Activated CD4-positive, alpha-beta T cell treated with anti-CD3 and anti-CD28 coated beads, Interleukin-2, amount 50 U/mL, for 24 hours (primary cell): ENCODE measurements at regions not wholly inside any gene's neighbourhood (a gene's known extent, or its start where the extent isn't known, plus 50 kb on each side); places are given as distances from the start of the nearest gene placed in this dataset.
A peak's percentile ranks its signal among the peaks of the same experiment; 100 is the strongest.
"Not testable (repeated sequence)": the region's sequence is repeated elsewhere in the genome, so short reads cannot be mapped to it uniquely, and the experiment has no call there.

Source experiments
- DNase-seq, 2 donors: peaks; one replicate each; pipeline ENCODE4 v3.0.0-alpha.2; 2020; ENCODE audit warnings: low read depth in 1 of 2, low spot score in 1 of 2

DNA sequence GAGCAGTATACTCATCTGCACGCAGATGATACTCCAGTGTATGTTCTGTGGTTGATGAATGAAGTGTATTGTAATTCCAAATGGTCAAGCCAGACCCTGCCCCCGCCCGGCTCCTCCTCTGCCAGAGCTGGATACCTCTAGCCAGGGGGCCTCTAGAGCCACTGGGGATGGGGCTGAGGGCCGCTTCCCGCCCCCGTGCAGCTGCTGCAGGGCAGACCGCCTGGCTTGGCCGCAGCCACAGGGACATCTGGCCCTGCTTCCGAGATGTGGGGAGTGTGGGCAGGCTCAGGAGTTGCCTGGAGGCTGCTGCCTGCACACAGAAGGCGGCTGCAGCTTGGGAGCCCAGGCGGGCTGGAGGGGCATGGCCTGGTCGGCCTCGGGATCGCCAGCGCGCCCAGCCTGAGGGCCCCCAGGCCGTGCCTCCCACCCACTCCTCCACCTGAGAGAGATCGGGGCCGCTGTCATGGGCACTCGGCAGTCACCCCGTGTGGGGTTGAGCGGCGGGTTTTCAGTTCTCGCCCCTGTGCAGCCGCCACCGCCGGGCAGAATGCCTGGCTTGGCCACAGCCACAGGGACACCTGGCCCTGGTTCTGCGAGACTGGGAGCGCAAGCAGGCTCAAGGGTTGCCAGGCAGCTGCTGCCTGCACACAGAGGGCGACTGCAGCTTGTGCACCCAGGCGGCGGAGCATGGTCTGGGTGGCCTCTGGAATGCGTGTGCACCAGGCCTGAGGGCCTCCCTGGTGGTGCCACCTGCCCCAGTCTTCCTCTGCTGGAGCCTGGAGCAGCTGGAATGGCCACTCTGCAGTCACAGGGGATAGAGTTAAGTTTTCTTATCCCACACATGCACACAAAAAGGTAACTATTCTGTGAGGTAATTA is 1643.7 kb downstream of the SPATA31A7 start:
- DNase-seq: not testable (repeated sequence)

DNA sequence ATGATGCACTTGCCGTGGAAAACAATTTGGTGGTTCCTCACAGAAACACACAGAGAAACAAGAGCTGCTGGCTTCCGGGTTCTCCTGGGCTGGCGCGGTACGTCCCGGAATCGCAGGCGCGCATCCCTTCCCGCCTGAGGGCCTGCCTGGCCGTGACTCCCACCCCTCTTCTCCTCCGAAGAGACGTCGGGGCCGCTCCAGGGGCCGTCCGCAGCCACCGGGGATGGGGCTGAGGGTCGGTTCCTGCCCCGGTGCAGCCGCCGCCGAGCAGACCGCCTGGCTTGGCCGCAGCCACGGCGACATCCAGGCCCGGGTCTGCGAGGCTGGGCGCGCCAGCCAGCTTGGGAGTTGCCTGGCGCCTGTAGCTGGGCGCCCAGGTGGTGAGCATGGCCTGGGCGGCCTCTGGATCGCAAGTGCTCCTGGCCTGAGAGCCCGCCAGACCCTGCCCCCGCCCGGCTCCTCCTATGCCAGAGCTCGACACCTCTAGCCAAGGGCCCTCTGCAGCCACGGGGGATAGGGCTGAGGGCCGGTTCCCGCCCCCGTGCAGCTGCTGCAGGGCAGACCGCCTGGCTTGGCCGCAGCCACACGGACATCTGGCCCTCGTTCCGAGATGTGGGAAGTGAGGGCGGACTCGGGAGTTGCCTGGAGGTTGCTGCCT is 1647.5 kb downstream of the SPATA31A7 start:
- DNase-seq: not testable (repeated sequence)

DNA sequence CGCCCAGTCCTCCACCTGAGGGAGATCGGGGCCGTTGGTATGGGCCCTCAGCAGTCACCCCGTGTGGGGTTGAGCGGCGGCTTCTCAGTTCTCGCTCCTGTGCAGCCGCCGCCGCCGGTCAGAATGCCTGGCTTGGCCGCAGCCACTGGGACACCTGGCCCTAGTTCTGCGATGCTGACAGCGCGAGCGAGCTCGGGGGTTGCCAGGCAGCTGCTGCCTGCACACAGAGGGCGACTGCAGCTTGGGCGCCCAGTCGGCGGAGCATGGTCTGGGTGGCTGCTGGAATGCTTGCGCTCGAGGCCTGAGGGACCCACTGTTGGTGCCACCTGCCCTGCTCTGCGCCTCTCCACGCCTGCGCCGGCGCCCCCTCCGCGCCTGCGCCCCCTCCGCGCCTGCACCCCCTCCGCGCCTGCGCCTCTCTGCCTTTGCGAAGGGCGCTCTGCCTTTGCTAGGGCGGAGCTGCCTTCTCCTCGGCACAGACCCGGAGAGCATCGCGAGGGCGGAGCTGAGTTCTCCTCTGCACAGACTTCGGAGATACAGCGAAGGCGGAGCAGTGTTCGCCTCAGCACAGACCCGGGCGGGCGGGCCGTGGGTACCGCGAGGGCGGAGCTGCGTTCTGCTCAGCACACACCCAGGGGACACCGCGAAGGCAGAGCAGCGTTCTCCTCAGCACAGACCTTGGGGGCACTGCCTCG is 1648.3 kb downstream of the SPATA31A7 start:
- DNase-seq: peak; percentile 77 to 90

DNA sequence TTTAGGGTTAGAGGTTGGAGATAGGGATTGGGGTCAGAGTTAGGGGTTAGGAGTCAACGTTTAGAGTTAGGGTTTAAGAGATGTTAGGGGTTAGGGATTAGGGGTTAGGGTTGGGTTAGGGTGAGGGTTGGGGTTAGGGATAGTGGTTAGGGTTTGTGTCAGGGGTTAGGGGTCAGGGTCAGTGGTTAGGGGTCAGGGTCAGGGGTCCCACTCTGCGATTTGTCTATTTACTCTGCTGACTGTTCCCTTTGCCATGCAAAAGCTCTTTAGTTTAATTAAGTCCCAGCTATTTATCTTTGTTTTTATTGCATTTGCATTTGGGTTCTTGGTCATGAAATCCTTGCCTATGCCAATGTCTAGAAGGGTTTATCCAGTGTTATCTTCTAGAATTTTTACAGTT is 1649.3 kb downstream of the SPATA31A7 start:
- DNase-seq: not testable (repeated sequence)

DNA sequence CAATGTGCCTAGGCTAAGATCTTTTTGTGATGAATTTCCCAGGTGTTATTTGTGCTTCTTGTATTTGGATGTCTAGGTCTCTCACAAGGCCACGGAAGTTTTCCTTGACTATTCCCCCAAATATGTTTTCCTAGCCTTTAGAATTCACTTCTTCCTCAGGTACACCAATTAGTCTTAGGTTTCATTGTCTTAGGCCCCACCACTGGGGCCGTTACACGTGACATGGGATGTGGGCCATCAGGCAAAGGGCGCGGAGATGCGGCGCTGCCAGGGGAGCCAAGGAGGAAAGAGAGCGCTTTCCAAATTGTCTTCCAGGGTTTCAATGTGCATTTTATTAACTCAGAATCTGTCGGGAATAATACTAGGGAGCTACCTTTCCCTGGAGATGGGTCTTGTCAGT is 1653.3 kb downstream of the SPATA31A7 start:
- DNase-seq: not testable (repeated sequence)

DNA sequence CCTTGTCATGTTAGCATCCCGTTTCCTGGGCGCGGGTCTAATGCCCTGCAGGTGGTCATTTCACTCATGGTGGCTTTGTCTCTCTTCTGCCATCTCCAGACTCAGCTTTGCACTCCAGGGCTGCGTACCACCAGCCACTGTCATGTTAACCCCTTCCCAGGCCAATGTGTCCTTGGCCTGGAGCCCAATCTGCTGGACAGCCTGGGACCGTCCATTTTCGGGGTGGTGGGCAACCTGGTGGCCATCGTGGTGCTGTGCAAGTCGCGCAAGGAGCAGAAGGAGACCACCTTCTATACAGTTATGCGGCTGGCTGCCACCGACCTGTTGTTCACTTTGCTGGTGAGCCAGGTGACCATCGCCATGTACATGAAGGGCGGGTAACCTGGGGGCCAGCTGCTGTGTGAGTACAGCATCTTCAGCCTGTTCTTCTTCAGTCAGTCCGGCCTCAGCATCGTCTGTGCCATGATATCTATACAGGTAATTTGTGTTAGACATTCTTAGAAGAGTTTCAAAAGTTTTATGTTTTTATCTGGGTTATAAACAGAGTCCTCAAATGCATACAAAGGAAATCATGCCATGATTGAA is 1654.0 kb downstream of the SPATA31A7 start:
- DNase-seq: not testable (repeated sequence)

DNA sequence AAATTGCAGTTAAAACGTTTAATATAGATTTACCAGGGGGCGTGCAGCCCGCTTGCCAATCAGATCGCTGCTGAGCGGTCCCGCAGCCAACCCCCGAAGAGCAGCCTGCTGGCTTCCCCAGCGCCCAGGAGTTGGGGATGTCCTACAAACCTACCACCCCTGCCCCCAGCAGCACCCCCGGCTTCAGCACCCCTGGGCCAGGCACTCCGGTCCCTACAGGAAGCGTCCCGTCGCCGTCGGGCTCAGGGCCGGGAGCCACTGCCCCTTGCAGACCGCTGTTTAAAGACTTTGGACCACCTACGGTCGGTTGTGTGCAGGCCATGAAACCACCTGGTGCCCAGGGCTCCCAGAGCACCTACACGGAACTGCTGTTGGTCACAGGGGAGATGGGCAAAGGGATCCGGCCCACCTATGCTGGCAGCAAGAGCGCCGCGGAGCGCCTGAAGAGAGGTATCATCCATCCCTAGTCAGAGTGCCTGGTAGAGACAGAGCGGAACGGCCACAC is 1654.9 kb downstream of the SPATA31A7 start:
- not testable (repeated sequence) for DNase-seq

DNA sequence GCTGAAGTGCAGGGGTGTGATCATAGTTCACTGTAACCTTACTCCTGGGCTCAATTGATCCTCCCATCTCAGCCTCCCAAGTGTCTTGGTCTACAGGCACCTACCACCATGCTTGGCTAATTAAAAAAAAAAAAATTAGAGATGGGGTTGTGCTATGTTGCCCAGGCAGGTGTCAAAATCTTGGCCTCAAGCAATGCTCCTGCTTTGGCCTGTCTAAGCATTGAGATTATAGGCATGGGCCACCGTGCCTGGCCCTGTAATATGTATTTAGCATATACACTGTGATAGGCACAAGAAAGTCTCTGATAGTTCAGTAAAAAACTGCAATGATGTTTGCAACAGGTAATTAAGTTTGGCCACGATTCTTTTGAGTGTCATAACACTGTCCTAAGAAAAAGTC is 1658.4 kb downstream of the SPATA31A7 start:
- not testable (repeated sequence) for DNase-seq

DNA sequence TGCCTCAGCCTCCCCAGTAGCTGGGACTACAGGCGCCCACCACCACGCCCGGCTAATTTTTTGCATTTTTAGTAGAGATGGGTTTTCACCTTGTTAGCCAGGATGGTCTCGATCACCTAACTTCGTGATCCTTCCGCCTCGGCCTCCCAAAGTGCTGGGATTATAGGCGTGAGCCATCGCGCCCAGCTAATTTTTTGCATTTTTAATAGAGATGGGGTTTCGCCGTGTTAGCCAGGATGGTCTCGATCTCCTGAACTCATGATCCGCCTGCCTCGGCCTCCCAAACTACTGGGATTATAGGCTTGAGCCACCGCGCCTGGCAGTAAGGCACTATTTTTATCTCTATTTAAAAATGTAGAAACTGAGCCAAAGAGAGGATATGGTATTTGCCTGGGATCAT is 1660.2 kb downstream of the SPATA31A7 start:
- DNase-seq: not testable (repeated sequence)

DNA sequence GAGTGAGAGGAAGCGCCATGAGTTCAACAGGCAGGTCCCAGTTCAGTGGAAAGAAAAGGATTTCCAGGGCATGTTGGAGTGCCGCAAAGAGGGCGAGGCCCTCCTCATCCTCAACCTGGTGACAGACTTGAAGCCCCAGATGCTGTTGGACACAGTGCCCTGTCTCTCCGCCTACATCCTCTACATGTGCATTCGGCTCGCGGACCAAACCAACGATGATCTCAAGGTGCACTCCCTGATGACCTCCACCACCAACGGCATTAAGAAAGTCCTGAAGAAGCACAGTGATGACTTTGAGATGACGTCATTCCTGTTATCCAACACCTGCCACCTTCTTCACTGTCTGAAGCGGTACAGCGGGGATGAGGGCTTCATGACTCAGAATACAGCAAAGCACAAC is 1667.4 kb downstream of the SPATA31A7 start:
- DNase-seq: not testable (repeated sequence)

DNA sequence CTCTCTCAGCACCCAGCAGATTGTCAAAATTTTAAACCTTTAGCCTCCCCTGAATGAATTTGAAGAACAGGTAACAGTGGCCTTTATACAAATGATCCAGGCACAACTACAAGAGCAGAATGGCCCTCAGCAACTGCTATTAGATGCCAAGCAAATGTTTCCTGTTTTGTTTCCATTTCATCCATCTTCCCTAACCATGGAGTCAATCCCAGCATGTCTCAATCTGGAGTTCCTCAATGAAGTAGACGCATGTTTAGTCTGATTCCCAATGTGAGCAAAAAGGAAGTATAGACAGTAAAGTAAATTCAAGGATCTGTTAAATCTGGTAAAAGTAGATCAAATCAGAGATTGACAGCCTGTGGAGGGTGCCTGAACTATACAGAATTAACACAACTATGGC is 1668.4 kb downstream of the SPATA31A7 start:
- DNase-seq: not testable (repeated sequence)

DNA sequence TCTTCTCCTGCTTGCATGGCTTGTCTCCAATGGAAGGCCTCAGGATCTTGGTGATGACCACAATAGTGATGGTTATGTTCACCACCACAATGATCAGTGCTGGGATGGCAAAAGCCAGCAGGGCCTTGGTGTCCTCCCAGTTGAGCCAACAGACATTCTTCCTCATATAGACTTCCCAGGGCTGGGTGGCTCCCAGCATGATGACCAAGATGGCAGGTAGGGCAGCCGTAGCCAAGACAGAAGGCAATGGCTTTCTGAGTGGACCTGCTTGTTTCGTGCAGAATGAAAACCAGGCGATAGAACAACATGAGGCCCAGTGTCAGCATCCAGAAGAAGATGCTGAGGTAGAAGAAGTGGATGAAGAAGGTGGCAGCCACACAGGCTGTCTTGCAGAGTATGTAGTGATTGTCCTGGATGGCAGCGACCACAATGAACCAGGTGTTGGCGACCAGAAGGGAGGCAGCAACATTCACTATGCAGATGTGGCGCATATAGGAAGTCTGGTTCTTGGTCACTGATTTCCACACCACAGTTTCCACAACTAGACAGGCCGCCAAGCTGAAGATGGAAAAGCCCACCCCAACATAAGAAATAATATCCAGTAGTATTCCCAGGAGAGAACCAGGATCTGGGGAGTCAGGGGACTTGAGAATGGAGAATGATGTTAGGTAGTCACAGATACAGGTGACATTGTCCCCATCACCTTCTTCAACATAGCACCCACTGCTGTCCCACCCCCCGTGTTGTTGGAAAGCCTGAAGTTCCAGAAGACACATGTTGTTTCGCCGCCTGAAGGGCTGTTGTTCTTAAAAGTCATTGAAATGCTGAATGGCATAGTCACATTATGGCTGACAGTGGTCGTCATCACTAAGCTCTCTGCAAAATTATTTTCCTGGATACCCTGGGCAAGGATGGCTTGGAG is 1671.4 kb downstream of the SPATA31A7 start:
- not testable (repeated sequence) for DNase-seq

DNA sequence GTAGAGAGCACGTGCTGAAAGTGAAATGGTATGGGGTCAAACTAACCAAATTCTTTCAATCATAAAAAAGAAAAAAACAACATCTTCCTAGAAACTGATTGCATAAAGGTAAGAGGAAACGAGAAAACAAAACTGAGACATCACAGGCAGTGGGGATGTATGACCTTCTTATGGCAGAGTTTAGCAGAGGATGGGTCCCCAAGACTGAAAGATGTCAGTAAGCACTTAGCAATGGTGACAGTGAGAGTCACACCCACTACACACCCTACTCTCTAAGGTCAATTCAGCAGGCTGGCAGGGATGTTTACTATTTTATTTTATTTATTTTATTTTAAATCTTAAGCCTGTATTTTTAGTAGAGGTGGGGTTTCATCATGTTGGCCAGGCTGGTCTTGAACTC is 1672.3 kb downstream of the SPATA31A7 start:
- not testable (repeated sequence) for DNase-seq

DNA sequence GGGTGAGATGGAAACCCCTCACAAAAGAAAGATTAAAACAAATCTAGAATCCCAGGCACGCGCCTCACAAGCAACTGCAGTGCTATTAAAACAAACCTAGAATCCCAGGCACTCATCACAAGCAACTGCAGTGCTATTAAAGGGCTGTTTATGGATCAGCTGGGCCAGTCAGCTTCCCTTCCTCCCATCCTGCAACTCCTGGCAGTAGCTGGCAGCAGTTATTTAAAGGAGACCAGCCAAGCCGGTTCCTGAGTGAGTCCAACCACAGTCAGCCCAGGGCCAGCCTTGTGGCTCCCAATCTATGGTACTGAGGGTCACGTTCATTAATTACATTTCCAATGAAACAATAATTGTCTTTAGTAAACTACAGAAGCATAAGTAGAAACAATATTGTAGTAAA is 1673.5 kb downstream of the SPATA31A7 start:
- not testable (repeated sequence) for DNase-seq

DNA sequence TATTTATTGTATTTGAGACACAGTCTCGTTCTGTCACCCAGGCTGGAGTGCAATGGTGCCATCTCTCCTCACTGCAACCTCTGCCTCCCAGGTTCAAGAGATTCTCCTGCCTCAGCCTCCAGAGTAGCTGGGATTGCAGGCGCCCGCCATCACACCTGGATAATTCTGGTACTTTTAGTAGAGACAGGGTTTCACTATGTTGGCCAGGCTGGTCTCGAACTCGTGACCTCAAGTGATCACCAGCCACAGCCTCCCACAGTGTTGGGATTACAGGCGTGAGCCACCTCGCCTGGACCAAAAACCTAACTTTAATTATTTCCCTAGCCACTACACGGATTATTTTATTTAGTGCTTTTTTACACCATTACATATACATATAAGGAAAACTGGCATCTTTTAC is 1674.0 kb downstream of the SPATA31A7 start:
- DNase-seq: not testable (repeated sequence)

DNA sequence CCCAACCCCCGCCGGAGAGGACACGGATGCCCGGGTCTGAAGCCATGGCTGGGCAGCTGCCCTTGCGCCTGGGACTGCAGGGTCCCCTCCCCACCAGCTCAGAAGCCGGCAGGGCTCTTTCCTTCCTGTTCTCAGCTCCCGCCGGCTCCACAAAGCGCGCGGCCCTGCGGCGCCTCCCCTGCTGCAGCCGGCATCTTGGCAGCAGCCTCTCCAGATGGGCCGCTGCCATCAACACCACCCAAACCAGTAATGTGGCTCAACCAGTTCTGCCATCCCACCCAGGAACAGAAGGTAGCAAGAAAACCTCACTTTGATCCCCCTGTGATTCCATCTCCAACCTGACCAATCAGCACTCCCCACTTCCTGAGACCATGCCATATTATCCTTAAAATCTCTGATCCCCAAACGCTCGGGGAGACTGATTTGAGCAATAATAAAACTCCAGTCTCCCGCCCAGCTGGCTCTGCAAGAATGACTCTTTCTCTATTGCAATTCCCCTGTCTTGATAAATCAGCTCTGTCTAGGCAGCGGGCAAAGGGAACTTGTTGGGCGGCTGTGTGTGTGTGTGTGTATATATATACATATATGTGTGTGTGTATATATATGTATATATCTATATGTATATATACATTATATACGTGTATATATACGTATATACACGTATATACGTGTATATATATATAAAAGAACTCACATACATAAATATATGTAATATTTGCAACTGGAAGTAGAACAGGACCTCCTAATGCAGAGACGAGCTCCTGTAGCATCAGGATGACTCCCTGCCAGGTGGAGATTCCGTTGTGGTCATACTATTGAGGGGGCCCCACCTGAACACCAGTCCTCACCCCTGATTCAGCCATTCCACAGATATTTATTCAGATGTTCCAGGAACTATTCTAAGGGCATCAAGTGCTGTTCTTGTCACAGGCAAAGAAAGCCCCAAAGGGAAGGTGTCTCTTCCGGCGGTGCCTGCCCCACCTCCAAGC is 1674.9 kb downstream of the SPATA31A7 start:
- DNase-seq: not testable (repeated sequence)

DNA sequence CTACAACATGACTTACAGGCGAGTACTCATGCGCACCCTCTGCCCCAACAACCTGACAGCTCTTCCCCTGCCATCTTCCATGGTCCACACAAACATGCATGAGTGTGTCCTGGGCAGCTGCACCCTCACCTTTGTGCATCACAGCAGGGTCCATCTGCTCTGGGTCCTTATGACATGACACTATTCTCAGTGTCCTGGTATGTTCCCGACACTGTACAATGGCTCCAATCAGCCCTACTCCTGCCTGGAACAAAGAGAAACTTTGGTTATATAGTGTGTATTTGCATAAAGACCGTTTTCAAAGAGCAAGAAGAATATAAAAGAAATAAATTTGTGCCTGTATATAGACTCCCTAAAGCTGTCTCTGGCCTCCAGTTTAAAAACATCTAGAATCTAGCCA is 1679.2 kb downstream of the SPATA31A7 start:
- not testable (repeated sequence) for DNase-seq

DNA sequence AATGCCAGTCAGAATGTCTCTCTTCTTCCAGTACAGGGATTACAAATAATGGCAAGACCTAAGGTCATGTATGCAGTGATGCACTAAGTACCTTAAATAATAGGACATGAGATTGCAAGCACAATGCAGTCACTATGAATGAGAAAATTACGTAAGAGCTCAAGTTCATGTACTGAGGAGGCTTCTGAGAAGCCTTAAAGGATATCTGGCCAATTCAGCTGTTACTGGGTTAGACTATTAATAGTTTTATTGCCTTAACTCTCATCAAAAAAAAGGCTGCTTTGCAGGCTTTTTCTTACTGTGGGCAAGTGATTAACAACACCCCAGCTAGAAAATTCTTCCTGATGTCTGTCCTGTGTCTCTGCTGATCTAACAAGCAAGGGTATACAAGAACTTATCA is 1681.9 kb downstream of the SPATA31A7 start:
- DNase-seq: not testable (repeated sequence)

DNA sequence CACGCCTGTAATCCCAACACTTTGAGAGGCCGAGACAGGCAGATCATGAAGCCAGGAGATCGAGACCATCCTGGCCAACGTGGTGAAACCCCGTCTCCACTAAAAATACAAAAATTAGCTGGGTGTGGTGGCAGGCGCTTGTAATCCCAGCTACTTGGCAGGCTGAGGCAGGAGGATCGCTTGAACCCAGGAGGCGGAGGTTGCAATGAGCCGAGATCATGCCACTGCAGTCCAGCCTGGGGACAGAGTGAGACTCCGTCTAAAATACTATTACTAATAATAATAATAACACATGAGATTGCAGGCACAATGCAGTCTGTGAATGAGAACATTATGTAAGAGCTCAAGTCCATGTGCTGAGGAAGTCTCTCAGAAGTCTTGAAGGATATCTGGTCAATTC is 1684.4 kb downstream of the SPATA31A7 start:
- DNase-seq: not testable (repeated sequence)
